TTC549 (cell line): ENCODE measurements at regions not wholly inside any gene's neighbourhood (a gene's known extent, or its start where the extent isn't known, plus 50 kb on each side); places are given as distances from the start of the nearest gene placed in this dataset.

Experiments
- FAIRE-seq: peaks from 2 replicates; lab custom pipeline; 2012; peaks lifted over from hg19 to GRCh38; lab: Jason Lieb, UNC

GRCh38 chr4:75107755-75108612, 175.1 kb downstream of the PARM1 start:
- no peak for FAIRE-seq

- no peak for FAIRE-seq
Observed at GRCh38 chr4:75102787-75103085, 169.8 kb downstream of the PARM1 start.

GRCh38 chr4:75101906-75102786, 169.2 kb downstream of the PARM1 start:
- no peak for FAIRE-seq
